Embryonic facial prominence (tissue), 1 donor: ENCODE measurements at regions not wholly inside any gene's neighbourhood (a gene's known extent, or its start where the extent isn't known, plus 50 kb on each side); places are given as distances from the start of the nearest gene placed in this dataset.

Experiments used
- DNase-seq: peaks from one replicate; pipeline ENCODE4 v3.0.0-alpha.2; 2016; ENCODE audit errors: extremely low spot score

- no peak for DNase-seq
Measured at GRCh38 chrX:39848243-39848642, 249.5 kb downstream of the BCOR start.

- DNase-seq, result no peak
Measured at GRCh38 chrX:39848900-39849299, 248.9 kb downstream of the BCOR start.

- DNase-seq, result no peak
Measured at GRCh38 chrX:39850209-39850608, 247.5 kb downstream of the BCOR start.

GRCh38 chrX:39850630-39851152, 247.1 kb downstream of the BCOR start:
- DNase-seq, result no peak

- DNase-seq, result no peak
Measured at GRCh38 chrX:39851745-39852455, 245.9 kb downstream of the BCOR start.

GRCh38 chrX:39852491-39852890, 245.3 kb downstream of the BCOR start:
- DNase-seq, result no peak

GRCh38 chrX:39853417-39854030, 244.2 kb downstream of the BCOR start:
- DNase-seq, result no peak

- DNase-seq, result no peak
Measured at GRCh38 chrX:39854772-39855747, 242.7 kb downstream of the BCOR start.

- no peak for DNase-seq
Measured at GRCh38 chrX:39855748-39856129, 242.0 kb downstream of the BCOR start.

- no peak for DNase-seq
Measured at GRCh38 chrX:39856472-39857121, 241.2 kb downstream of the BCOR start.

GRCh38 chrX:39857780-39858179, 240.0 kb downstream of the BCOR start:
- DNase-seq, result no peak

- DNase-seq, result no peak
Measured at GRCh38 chrX:39859991-39860861, 237.5 kb downstream of the BCOR start.

- DNase-seq, result no peak
Measured at GRCh38 chrX:39862963-39863362, 234.8 kb downstream of the BCOR start.

- DNase-seq, result no peak
Measured at GRCh38 chrX:39866229-39866628, 231.5 kb downstream of the BCOR start.

GRCh38 chrX:39869846-39870601, 227.7 kb downstream of the BCOR start:
- no peak for DNase-seq

GRCh38 chrX:39871648-39872047, 226.1 kb downstream of the BCOR start:
- no peak for DNase-seq

- DNase-seq, result no peak
Measured at GRCh38 chrX:39873117-39873516, 224.6 kb downstream of the BCOR start.

GRCh38 chrX:39874202-39874816, 223.4 kb downstream of the BCOR start:
- no peak for DNase-seq

- no peak for DNase-seq
Measured at GRCh38 chrX:39875834-39876628, 221.7 kb downstream of the BCOR start.
